HFFc6 (cell line): ENCODE measurements at regions not wholly inside any gene's neighbourhood (a gene's known extent, or its start where the extent isn't known, plus 50 kb on each side); places are given as distances from the start of the nearest gene placed in this dataset.

ENCODE experiments used
- DNase-seq: peaks from one replicate; pipeline ENCODE4 v3.0.0-alpha.2; 2018
- H3K27ac Mint-ChIP-seq: 2 replicates; pipeline ENCODE4 v1.8.0; 2020; ENCODE audit warnings: mild to moderate bottlenecking, mixed read lengths
- H3K27me3 Mint-ChIP-seq: 2 replicates; pipeline ENCODE4 v1.8.0; 2021; ENCODE audit warnings: mild to moderate bottlenecking, moderate library complexity, mixed read lengths; ENCODE audit not compliant: insufficient read depth
- H3K36me3 Mint-ChIP-seq: 2 replicates; pipeline ENCODE4 v1.8.0; 2021; ENCODE audit warnings: low read depth, mixed read lengths
- H3K4me1 Mint-ChIP-seq: 2 replicates; pipeline ENCODE4 v1.8.0; 2020; ENCODE audit warnings: low read depth, mixed read lengths
- H3K4me3 Mint-ChIP-seq: 2 replicates; pipeline ENCODE4 v1.8.0; 2020; ENCODE audit warnings: mild to moderate bottlenecking, moderate library complexity, mixed read lengths
- H3K9me3 Mint-ChIP-seq: 2 replicates; pipeline ENCODE4 v1.8.0; 2020; ENCODE audit warnings: mild to moderate bottlenecking, mixed read lengths
- CTCF ChIP-seq: fragments of 200-600 bp; sonication (generic); IDR thresholded peaks from 2 replicates; pipeline ENCODE4 v1.5.0; 2021; ENCODE audit warnings: antibody characterized with exemption, mild to moderate bottlenecking

GRCh38 chr2:42904576-42904876 is 112.1 kb upstream of the HAAO start:
- Mint-ChIP-seq H3K36me3 (no peaks in the 10 kb centered on the region), H3K27me3 (peaks cover 2% of the 10 kb centered on the region; the same call in 1 of the 2 replicates), H3K4me1 (peaks cover 60% of the 10 kb centered on the region), H3K4me3 (no peak overlapping the region), H3K9me3 (no peaks in the 10 kb centered on the region), H3K27ac (no peak overlapping the region)
- no peak for TF ChIP-seq CTCF
- DNase-seq, result no peak

- TF ChIP-seq CTCF, result no peak
- DNase-seq, result no peak
- no peaks in the 10 kb centered on the region for H3K36me3 Mint-ChIP-seq
- H3K4me1 Mint-ChIP-seq, result peaks cover 59% of the 10 kb centered on the region
- H3K4me3 Mint-ChIP-seq, result no peak overlapping the region
- no peak overlapping the region for H3K27ac Mint-ChIP-seq
- no peaks in the 10 kb centered on the region for H3K9me3 Mint-ChIP-seq
- peaks cover 2% of the 10 kb centered on the region; the same call in 1 of the 2 replicates for H3K27me3 Mint-ChIP-seq
Observed at GRCh38 chr2:42903821-42904575, 111.6 kb upstream of the HAAO start.

- DNase-seq, result no peak
- no peak for TF ChIP-seq CTCF
- peaks cover 50% of the 10 kb centered on the region for H3K4me1 Mint-ChIP-seq
- H3K27ac Mint-ChIP-seq, result no peak overlapping the region
- no peak overlapping the region for H3K4me3 Mint-ChIP-seq
- H3K36me3 Mint-ChIP-seq, result no peaks in the 10 kb centered on the region
- no peaks in the 10 kb centered on the region for H3K9me3 Mint-ChIP-seq
- H3K27me3 Mint-ChIP-seq, result peaks cover 2% of the 10 kb centered on the region; the same call in 1 of the 2 replicates
Observed at GRCh38 chr2:42902939-42903709, 110.7 kb upstream of the HAAO start.

GRCh38 chr2:42901076-42901640 is 108.8 kb upstream of the HAAO start:
- Mint-ChIP-seq H3K4me1 (peaks cover 39% of the 10 kb centered on the region), H3K27me3 (peaks cover 2% of the 10 kb centered on the region; the same call in 1 of the 2 replicates), H3K36me3 (no peaks in the 10 kb centered on the region), H3K4me3 (no peak overlapping the region), H3K27ac (peak overlapping the region; percentile 12; the same call in 1 of the 2 replicates), H3K9me3 (no peaks in the 10 kb centered on the region)
- DNase-seq, result peak; percentile 44
- no peak for TF ChIP-seq CTCF

GRCh38 chr2:42900289-42900891 is 108.0 kb upstream of the HAAO start:
- Mint-ChIP-seq H3K9me3 (no peaks in the 10 kb centered on the region), H3K4me3 (no peak overlapping the region), H3K4me1 (peaks cover 38% of the 10 kb centered on the region), H3K27ac (no peak overlapping the region), H3K36me3 (no peaks in the 10 kb centered on the region), H3K27me3 (peaks cover 2% of the 10 kb centered on the region; the same call in 1 of the 2 replicates)
- 0 out of 2 replicates have a peak, but pooled peaks have one; percentile 21 for TF ChIP-seq CTCF
- peak; percentile 22 for DNase-seq
